GM10248 (cell line): ENCODE measurements at regions not wholly inside any gene's neighbourhood (a gene's known extent, or its start where the extent isn't known, plus 50 kb on each side); places are given as distances from the start of the nearest gene placed in this dataset.

ENCODE experiments used
- CTCF ChIA-PET: fragments of 300-600 bp; sonication (Branson Sonifier 250); formaldehyde crosslinking; extraction: SDS; loops from one replicate; lab custom pipeline; 2021; ENCODE audit warnings: antibody characterized with exemption; lab: Yijun Ruan, JAX
- POLR2A ChIA-PET: fragments of 350-650 bp; sonication (Branson Sonifier 250); formaldehyde crosslinking; extraction: SDS; loops from one replicate; lab custom pipeline; 2020; ENCODE audit warnings: antibody characterized with exemption; lab: Yijun Ruan, JAX
- DNase-seq: peaks from one replicate; pipeline ENCODE4 v3.0.0; 2012; ENCODE audit errors: extremely low spot score
- CTCF ChIP-seq: IDR thresholded peaks from 2 replicates; pipeline ENCODE4 v1.5.1; 2012; ENCODE audit warnings: mild to moderate bottlenecking, low read depth; ENCODE audit errors: extremely low read depth, missing control alignments, control extremely low read depth

GRCh38 chr12:125271892-125272291 lies 206.7 kb downstream of the AACS start:
- ChIA-PET POLR2A (no interaction called here), CTCF (interaction anchor here (1.0 kb wide), 1 partner anchor 8 kb away, joined by 3 read pairs; no protein-coding TSS in a partner anchor)
- TF ChIP-seq CTCF: no peak
- no peak for DNase-seq

- DNase-seq: no peak
- CTCF ChIA-PET: no interaction called here
- TF ChIP-seq CTCF: no peak
- POLR2A ChIA-PET: no interaction called here
Measured at GRCh38 chr12:125272383-125272933, 207.2 kb downstream of the AACS start.

DNA sequence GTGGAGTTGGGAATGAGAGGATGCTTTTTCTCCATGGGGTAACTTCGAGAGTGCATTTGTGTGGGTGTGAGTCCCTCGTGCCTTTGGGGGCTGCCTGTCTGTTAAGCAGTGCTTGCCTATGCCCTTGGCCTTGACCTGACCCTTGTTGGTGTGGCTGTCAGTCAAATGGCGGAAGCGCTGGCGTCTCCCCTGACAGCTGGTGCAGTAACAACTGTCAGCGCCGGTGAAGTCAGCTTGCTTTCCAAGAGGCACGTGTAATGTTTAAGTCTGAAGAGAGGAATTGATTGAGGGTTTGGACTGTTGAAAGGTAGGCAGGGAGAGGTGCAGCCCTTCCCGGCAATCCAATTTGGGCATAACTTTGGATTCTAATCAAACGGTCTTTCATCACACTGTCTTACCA lies 211.3 kb downstream of the AACS start:
- DNase-seq: no peak
- ChIA-PET POLR2A (no interaction called here), CTCF (no interaction called here)
- TF ChIP-seq CTCF: no peak

- ChIA-PET POLR2A (no interaction called here), CTCF (interaction anchor here (0.9 to 1.5 kb wide), 4 partner anchors 9 to 270 kb away, joined by 3 to 4 read pairs (median 3); no protein-coding TSS in a partner anchor)
- TF ChIP-seq CTCF: no peak
- DNase-seq: no peak
Measured at GRCh38 chr12:125280482-125281377, 215.5 kb downstream of the AACS start.

GRCh38 chr12:125282921-125283320 lies 217.7 kb downstream of the AACS start:
- TF ChIP-seq CTCF: no peak
- no peak for DNase-seq
- CTCF ChIA-PET: interaction anchor here (1.1 kb wide), 1 partner anchor 46 kb away, joined by 3 read pairs; no protein-coding TSS in a partner anchor
- POLR2A ChIA-PET: no interaction called here

DNA sequence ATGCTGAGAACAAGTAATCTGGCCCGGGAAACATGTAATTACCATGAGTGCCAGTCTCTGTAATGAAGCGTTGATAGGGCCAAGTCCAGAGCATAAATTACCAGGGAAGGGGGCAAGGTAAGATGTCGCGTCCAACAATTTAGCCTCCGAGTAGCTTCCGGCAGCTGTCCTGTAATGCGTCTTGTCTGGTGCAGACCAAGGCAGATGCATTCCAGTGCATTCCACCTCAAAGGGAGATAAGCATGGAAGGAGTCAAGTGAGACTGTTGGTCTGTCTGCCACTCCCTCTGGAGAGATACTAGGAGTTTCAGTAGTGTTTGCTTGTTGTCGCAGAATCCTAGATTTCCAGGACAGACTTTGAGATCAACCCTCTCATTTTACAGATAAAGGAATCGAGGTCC lies 218.3 kb downstream of the AACS start:
- no peak for TF ChIP-seq CTCF
- no peak for DNase-seq
- POLR2A ChIA-PET: no interaction called here
- CTCF ChIA-PET: no interaction called here
